ENCODE measurements at regions not wholly inside any gene's neighbourhood (a gene's known extent, or its start where the extent isn't known, plus 50 kb on each side); places are given as distances from the start of the nearest gene placed in this dataset.

- 60 to 70% (median 62%) methylated on average over 12 of the region's 12 CpGs for WGBS, 3 donors
- TF ChIP-seq, protein P1, sequence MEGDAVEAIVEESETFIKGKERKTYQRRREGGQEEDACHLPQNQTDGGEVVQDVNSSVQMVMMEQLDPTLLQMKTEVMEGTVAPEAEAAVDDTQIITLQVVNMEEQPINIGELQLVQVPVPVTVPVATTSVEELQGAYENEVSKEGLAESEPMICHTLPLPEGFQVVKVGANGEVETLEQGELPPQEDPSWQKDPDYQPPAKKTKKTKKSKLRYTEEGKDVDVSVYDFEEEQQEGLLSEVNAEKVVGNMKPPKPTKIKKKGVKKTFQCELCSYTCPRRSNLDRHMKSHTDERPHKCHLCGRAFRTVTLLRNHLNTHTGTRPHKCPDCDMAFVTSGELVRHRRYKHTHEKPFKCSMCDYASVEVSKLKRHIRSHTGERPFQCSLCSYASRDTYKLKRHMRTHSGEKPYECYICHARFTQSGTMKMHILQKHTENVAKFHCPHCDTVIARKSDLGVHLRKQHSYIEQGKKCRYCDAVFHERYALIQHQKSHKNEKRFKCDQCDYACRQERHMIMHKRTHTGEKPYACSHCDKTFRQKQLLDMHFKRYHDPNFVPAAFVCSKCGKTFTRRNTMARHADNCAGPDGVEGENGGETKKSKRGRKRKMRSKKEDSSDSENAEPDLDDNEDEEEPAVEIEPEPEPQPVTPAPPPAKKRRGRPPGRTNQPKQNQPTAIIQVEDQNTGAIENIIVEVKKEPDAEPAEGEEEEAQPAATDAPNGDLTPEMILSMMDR (IDR thresholded peaks at IDR 0.05), result no peak
Measured at GRCh38 chr10:2949221-2949947, 118.0 kb upstream of the PFKP start.

GRCh38 chr10:2948127-2948854 lies 119.1 kb upstream of the PFKP start:
- Histone ChIP-seq H3K9me3 (no peaks in the 10 kb centered on the region), H3K36me3 (ENCODE audit: insufficient read depth in 1 of 2, low read depth in 1 of 2) (no peaks in the 10 kb centered on the region), H3K27ac (no peak overlapping the region), H3K27me3 (ENCODE audit: insufficient read depth in 3 of 3, low read length in 2 of 3) (peaks cover 0 to 25% (median 0%) of the 10 kb centered on the region in 3 donors), H3K4me3 (no peak overlapping the region), H3K4me1 (no peaks in the 10 kb centered on the region)
- intact Hi-C loops (cut with DNase I), result no loop called here
- no peak for ATAC-seq
- TF ChIP-seq, protein P1 (IDR thresholded peaks at IDR 0.05), result no peak
- WGBS, 3 donors, result 88 to 93% (median 88%) methylated on average over 1 of the region's 1 CpG
- DNase-seq, result no peak

More at GRCh38 chr10:2949221-2949947, 118.0 kb upstream of the PFKP start:
- no peak for ATAC-seq
- Histone ChIP-seq H3K27me3 (ENCODE audit: insufficient read depth in 3 of 3, low read length in 2 of 3) (peaks cover 0 to 25% (median 0%) of the 10 kb centered on the region in 3 donors), H3K36me3 (ENCODE audit: insufficient read depth in 1 of 2, low read depth in 1 of 2) (no peaks in the 10 kb centered on the region), H3K9me3 (no peaks in the 10 kb centered on the region), H3K4me3 (no peak overlapping the region), H3K27ac (no peak overlapping the region), H3K4me1 (no peaks in the 10 kb centered on the region)
- DNase-seq, result no peak
- intact Hi-C loops (cut with DNase I), result no loop called here

- H3K4me3 ChIP-seq, result no peak overlapping the region
- no peaks in the 10 kb centered on the region for H3K36me3 ChIP-seq (ENCODE audit: insufficient read depth in 1 of 2, low read depth in 1 of 2)
- H3K4me1 ChIP-seq, result no peaks in the 10 kb centered on the region
- 80 to 85% (median 80%) methylated on average over 5 of the region's 5 CpGs for WGBS, 3 donors
- DNase-seq (no peak), ATAC-seq (no peak)
- intact Hi-C loops (cut with DNase I), result no loop called here
- no peaks in the 10 kb centered on the region for H3K9me3 ChIP-seq
- H3K27ac ChIP-seq, result no peak overlapping the region
- peaks cover 0 to 18% (median 0%) of the 10 kb centered on the region in 3 donors for H3K27me3 ChIP-seq (ENCODE audit: insufficient read depth in 3 of 3, low read length in 2 of 3)
- TF ChIP-seq, protein P1 (IDR thresholded peaks at IDR 0.05), result no peak
Measured at GRCh38 chr10:2944788-2945187, 122.6 kb upstream of the PFKP start.

DNA sequence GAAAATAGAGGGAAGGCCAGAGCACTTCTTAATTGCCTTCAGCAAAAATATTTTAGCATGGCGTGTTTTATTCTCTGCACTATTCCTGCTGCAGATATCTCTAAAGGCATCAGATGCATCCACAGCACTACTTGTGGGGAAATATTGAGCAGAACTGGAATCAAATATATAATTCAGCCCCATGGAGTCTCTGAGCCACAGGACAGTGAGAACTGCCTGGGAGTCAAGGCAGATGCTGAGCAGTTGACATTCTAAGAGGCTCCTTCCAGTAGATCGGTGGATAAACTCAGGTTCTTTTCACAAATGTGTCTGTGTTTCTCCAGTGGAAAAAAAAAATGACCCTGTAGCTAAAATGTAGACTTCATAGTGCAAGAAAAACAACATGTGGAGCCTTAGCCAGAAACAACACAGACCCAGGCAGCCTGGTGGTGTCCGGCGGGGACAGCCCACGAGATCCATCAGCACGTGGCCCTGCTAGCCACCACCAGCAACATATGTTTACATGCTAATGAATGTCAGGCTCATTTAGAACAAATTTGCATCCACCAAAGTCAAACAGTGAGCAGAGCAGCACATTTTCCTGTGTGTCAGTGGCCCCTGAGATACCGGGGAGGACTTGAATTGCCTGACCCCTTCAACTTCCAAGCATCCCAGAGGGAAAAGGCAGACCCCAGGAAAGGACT lies 123.3 kb upstream of the PFKP start:
- no peak overlapping the region for H3K4me3 ChIP-seq
- peaks cover 0 to 18% (median 2%) of the 10 kb centered on the region in 3 donors for H3K27me3 ChIP-seq (ENCODE audit: insufficient read depth in 3 of 3, low read length in 2 of 3)
- 69 to 75% (median 75%) methylated on average over 7 of the region's 7 CpGs for WGBS, 3 donors
- H3K27ac ChIP-seq, result no peak overlapping the region
- DNase-seq (no peak), ATAC-seq (no peak)
- intact Hi-C loops (cut with DNase I), result no loop called here
- no peaks in the 10 kb centered on the region for H3K4me1 ChIP-seq
- H3K9me3 ChIP-seq, result no peaks in the 10 kb centered on the region
- TF ChIP-seq, protein P1 (IDR thresholded peaks at IDR 0.05), result no peak
- no peaks in the 10 kb centered on the region for H3K36me3 ChIP-seq (ENCODE audit: insufficient read depth in 1 of 2, low read depth in 1 of 2)
